ENCODE measurements at regions not wholly inside any gene's neighbourhood (a gene's known extent, or its start where the extent isn't known, plus 50 kb on each side); places are given as distances from the start of the nearest gene placed in this dataset.

- DNase-seq (ENCODE audit: extremely low read depth, low read depth): no peak
- TF ChIP-seq CTCF (IDR thresholded peaks at IDR 0.05; ENCODE audit: low read depth, low read length, missing control alignments): no peak
- H3K4me3 ChIP-seq (replicated peaks; ENCODE audit: low read depth, low read length): no peak overlapping the region
These were observed 52.8 kb upstream of the KLF6 start for GRCh38 chr10:3837647-3838459.

DNA sequence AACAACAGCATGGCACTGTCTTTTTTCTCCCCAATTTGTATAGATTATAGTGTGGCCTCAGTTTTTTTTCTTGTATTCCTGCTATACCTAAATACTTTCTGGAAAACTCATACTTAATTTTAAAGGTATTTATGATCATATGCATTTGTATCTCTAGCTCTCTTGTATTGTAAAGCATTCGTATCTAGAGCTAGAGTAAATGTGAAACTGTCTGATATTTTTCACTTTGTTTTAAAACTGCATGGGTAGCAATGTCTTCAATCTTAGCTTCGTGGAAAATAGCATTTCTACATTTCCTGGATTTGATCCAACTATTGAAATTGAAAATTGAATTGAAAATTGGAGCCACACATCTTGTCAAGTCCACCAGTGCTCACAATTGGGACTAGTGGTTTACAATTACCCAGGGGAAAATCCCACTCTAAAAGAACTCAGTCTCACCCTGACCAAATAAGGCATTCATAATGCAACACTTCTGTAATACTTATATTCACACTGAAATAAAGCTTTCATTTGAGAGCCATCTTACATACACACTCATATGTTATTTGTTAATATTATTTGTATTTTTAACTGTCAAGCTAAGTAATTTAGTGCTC, 51.3 kb upstream of the KLF6 start:
- no peak for DNase-seq (ENCODE audit: extremely low read depth, low read depth)
- no peak overlapping the region for H3K4me3 ChIP-seq (replicated peaks; ENCODE audit: low read depth, low read length)
- TF ChIP-seq CTCF (IDR thresholded peaks at IDR 0.05; ENCODE audit: low read depth, low read length, missing control alignments): no peak

- no peak for DNase-seq (ENCODE audit: extremely low read depth, low read depth)
- TF ChIP-seq CTCF (IDR thresholded peaks at IDR 0.05; ENCODE audit: low read depth, low read length, missing control alignments): no peak
- H3K4me3 ChIP-seq (replicated peaks; ENCODE audit: low read depth, low read length): no peak overlapping the region
These were observed 50.8 kb upstream of the KLF6 start for GRCh38 chr10:3835770-3836169.

GRCh38 chr10:3834947-3835346, 49.9 kb upstream of the KLF6 start:
- no peak for DNase-seq (ENCODE audit: extremely low read depth, low read depth)
- H3K4me3 ChIP-seq (replicated peaks; ENCODE audit: low read depth, low read length): no peak overlapping the region
- no peak for TF ChIP-seq CTCF (IDR thresholded peaks at IDR 0.05; ENCODE audit: low read depth, low read length, missing control alignments)
